ENCODE measurements at regions not wholly inside any gene's neighbourhood (a gene's known extent, or its start where the extent isn't known, plus 50 kb on each side); places are given as distances from the start of the nearest gene placed in this dataset.
"Not testable (repeated sequence)": the region's sequence is repeated elsewhere in the genome, so short reads cannot be mapped to it uniquely, and the experiment has no call there.

DNA sequence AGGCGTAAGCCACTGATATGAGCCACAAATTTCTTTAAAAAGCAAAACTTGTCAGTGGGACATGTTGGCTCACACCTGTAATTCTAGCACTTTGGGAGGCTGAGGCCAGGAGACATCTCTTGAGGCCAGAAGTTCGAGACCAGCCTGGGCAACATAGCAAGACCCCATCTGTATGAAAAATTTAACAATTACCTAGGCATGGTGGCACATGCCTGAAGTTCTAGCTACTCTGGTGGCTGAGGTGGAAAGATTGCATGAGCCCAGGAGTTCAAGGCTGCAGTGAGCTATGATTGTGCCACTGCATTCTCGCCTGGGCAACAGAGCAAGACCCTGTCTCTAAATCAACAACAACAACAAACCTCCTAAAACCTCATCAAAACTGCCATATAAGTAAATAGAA, 147.6 kb upstream of the BARHL2 start:
- POLR2A ChIA-PET = no interaction called here
- CTCF ChIA-PET = no interaction called here

DNA sequence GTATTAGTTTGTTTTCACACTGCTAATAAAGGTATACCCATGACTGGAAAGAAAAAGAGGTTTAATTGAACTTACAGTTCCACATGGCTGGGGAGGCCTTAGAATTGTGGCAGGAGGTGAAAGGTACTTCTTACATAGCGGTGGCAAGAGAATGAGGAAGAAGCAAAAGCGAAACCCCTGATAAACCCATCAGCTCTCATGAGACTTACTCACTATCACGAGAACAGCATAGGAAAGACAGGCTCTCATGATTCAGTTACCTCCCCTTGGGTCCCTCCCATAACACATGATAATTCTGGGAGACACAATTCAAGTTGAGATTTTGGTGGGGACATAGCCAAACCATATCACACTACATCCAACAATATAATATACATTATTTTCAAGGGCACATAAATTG, 145.7 kb upstream of the BARHL2 start:
- ChIA-PET POLR2A (no interaction called here), CTCF (no interaction called here)

DNA sequence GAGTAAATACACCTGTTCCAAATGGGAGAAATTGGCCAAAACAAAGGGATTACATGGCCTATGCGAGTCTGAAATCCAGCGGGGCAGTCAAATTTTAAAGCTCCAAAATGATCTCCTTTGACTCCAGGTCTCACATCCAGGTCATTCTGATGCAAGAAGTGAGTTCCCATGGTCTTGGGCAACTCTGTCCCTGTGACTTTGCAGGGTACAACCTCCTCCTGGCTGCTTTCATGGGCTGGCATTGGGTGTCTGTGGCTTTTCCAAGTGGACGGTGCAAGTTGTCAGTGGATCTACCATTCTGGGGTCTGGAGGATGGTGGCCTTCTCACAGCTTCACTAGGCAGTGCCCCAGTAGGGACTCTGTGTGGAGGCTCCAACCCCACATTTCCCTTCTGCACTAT, 144.3 kb upstream of the BARHL2 start:
- CTCF ChIA-PET, POLR2A ChIA-PET: not testable (repeated sequence)

DNA sequence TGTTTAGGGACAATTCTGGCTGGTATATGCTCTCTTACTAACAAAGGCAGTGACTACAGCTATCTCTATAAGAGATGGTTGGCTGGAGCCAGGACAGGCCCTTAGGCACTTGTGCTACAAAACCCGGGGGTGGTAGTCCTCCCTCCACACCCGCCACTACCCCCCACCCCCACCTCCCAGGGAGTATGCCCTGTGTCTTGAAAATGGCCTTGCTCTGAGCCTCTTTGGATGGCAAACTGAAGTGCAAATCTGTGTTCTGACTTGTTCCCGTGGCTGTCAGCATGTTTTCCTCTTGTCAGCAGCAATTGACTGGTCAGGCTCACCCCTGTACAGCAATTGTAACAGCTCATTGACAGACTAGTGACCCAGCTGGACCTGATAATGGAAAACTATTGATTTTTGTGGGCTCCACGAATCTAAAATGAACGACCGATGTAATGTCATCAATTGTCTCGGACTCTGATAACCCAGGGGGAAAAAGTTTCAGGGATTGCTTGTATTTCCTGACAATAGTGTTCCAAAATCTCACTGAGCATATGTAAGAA, 139.4 kb upstream of the BARHL2 start:
- POLR2A ChIA-PET = no interaction called here
- CTCF ChIA-PET = no interaction called here

DNA sequence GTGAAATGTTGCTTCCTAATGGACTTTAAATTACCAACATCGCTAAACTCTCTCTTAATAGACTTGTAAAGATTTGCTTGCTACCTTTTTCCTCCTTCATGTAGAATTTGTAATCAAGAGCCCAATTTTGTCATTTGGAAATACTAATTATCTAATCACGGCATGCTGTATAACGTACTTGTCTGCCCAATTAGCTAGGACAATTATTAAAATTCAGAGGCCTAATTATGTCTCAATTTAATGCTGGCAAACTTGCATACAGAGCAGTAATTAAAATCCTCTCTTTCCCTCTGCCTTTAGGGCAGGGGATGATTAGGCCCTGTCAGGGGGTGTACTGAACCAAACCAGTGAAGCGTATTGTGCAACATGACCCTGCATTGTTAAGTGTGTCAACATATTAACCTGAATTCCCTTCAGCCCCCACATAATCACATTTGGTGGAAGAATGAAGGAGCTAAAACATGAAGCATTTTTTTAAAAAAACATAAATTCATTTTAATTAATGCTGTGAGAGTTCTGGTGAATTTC, 137.4 kb upstream of the BARHL2 start:
- POLR2A ChIA-PET = no interaction called here
- CTCF ChIA-PET = no interaction called here

DNA sequence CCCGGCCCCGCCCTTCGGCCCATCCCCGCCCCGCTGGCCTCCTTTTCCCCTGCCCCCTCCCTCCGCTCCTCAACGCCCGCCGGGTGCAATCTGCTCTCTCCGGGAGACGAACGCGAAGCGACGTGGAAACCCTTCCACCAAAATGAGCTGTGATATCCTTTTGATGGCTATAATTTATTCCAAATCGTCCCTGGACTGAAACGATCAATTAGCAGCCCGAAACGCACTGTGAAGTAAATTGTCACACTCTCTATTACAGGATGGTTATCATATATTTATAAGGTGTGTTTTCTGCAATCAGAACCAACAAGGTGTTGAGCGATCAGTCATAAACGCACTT, 134.6 kb upstream of the BARHL2 start:
- CTCF ChIA-PET = interaction anchor here (0.6 to 0.8 kb wide), 3 partner anchors 15 to 146 kb away, joined by 3 read pairs; no protein-coding TSS in a partner anchor
- POLR2A ChIA-PET = no interaction called here

DNA sequence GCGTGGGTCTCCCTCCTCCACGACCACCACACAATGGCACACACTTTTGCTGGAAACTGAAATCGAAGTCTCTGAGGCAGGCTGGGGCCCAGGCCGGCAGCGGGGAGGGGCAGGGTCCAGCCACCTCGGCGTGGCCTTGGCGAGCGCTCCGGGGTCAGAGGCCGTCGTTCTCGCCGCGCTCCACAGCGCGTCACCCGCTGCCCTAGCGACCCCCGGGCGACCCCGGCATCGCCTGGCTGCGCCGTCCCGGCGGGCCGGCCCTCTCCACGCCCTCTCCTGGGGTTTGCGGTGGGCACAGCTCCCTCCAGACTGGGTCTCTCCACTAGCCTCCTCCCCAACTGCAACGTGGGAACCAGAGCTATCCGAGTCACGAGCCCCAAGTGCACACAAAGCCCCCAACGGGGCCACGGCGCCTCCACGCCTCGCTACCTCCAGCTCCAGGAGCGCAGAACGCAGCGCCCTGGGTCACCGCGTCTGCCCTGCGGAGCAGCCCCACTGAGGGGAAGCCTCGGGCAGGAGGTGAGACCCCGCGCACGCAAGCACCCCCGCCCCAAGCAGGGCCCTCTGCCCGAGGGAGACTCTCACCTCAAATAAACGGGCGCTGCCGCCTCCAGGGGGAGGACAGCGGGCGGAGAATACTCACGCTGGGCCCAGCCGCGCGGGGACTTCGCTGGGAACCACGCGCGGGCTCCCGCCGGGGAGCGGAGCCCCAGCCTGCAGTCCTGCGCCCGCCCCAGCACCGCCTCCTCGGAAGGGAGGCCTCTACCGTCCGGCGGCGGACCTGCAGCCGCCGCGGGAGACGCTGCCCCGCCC, 134.0 kb upstream of the BARHL2 start:
- POLR2A ChIA-PET = no interaction called here
- CTCF ChIA-PET = interaction anchor here (0.8 kb wide), 1 partner anchor 19 kb away, joined by 3 read pairs; no protein-coding TSS in a partner anchor

DNA sequence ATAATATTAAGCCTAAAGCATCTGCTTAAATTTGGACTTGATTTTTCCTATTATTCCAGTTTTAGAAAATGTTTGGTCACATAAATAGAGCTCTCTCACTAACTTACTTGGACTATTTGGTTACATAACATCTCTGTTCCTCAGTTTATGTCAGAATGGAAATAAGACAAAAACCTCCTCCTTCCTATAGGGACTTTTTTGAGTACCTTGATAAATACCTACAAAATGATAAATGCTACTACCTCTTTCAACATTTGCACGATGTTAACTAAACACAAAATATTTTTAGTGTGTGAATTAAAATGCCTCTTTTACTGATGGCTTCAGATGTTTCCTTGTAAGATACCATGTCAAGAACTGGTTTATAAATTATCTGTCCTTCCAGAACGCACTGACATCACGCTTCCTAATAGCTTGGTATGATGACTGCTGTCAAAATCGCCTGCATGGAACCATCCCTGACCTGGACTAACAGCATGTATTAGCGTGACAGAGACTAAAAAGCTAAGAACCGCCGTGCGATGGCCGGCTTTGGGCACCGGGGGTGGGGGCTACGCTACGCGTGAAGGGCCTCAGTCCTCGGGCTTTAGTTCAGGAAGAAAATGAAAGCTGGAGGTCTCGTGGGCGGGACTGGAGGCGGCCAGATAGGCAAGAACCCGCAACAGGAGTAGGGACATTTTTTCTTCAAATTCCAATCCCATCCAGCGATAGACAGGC, 133.2 kb upstream of the BARHL2 start:
- ChIA-PET CTCF (no interaction called here), POLR2A (no interaction called here)

DNA sequence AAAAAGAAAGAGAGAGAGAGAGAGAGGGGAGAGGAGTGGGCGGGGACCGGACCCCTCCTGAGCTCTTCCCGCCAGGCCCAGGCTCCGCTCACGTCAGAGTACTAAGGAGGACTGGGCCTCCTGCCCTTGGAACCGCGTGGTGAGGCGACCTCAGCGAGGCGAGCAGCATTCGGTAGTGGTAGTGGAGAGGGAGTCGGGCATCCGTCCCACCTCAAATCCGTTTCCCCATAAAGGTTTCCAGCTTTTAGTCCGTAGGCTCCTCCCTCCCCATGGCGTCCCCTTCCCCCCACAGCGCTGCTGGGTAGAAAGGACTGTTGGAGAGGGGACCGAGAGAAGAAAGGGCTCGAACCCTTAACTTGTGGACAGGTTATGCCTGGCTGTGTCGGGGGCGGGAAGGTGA, 124.4 kb upstream of the BARHL2 start:
- ChIA-PET CTCF (no interaction called here), POLR2A (no interaction called here)

DNA sequence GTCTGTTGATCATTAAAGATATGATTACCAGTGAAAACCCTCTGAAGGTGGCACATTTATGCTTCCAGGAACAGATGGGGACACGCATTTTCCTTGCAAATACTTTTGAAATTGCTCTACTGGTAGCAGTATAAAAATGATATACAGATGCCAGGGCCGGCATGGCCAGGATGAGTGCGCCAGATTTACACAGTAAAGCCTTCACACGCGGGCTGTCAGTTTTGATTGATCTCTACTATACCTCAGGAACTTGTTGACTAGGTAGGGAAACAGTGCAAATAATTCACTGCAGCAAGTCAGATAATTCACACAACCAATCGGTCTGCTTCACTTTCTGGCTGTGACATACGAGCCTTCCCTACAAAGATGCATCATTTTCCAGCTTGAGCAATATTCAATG, 123.2 kb upstream of the BARHL2 start:
- CTCF ChIA-PET = no interaction called here

DNA sequence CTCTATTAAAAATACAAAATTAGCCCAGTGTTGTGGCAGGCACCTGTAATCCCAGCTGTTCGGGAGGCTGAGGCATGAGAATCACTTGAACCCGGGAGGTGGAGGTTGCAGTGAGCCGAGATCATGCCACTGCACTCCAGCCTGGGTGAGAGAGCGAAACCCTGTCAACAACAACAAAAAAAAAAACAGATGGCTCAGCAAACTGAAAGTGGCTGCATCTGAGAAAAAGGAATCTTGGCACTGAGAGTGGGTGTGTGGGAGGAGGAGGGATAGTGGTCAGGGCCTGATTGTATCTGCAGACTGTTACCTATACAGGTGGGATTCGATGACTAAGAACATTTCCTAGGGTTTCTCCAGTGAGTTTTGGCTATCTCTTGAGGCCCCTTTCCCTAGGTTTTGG, 122.2 kb upstream of the BARHL2 start:
- ChIA-PET CTCF (no interaction called here), POLR2A (no interaction called here)

More for the DNA sequence above, 123.2 kb upstream of the BARHL2 start:
- POLR2A ChIA-PET = no interaction called here

DNA sequence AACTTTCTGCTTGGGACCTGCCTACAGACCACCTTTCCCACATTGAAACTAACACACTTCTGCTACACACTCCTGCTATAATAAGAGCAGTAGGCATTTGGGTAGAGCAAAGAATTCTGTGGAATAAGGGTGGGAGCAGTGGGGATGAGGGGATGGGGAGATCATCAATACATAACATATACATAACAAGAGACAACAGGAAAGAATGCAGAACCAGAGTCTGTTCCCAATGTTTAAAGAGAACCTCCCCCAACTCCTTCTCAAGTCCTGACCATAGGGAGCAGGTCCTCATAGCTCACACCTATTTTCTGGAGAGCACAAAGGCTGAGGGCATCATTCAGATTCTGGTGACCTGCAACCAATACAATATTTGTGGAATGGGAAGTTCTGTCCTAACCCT, 121.6 kb upstream of the BARHL2 start:
- CTCF ChIA-PET = no interaction called here

DNA sequence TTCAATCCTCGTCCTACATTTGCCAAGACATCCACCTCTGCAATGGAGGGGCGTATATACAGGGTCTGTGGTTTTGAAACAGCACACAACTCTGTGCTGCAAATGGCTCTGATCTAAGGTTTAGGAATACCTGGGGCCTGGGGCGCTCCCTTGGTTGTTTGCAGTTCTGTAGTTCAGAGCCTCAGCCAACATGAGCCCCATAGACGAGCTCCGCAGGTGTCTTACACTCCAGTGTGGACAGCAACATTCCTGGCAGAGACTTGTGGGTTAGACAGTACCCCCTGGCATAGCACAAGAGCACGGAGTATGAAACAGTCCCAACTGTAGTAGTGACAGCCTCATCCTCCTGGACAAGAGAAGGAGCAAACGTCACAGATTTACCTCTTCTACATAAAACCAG, 120.3 kb upstream of the BARHL2 start:
- POLR2A ChIA-PET = no interaction called here
- CTCF ChIA-PET = no interaction called here

More for the DNA sequence above, 121.6 kb upstream of the BARHL2 start:
- POLR2A ChIA-PET = no interaction called here

DNA sequence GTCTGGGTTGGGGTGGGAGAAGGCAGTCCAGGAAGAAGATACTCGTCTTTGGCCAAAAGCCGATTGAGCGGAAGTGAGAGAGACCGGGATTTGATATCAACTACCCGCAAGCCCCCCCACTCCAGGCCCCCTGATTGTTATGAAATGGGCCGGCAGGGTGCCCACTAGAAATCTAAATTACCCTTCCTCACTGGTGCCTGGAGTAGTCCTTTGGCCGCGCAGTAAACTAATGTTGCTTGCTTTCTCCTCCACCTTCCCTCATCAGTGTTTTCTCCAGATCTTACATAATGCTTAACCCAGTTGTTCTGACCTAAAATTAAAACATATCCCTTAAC, 119.2 kb upstream of the BARHL2 start:
- POLR2A ChIA-PET = no interaction called here
- CTCF ChIA-PET = no interaction called here

DNA sequence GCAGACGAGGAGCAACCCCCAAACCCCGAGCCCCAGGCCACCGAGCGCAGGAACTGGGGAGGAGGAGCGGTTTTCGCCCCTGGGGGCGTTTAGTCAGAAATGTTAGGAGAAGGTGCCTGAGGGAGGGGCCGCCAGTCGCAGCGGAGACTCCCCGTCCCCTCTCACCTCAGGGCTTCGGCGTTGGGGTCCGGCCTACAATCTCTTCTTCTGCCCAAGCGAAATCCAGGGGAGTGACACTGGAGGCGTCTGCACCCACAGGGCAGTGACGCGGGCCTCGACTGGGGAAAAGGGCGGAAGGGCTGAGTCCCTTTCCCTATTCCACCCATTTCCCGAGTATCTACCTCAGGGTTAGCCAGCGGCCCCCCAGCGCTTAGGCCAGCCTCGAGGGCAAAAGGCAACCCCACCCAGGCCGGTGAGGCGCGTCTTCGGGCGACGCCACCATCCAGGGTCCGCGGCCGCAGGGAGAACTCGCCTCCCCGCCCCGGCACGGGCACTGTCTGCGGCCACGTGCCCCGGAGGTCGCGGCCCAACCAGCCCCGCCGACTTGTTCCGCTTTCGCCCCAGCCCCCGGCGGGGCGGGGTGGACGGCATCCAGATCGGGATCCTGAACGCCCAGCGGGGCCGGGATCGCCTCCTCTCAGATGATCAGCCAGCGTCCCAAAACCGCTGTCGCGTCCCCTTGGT, 118.7 kb upstream of the BARHL2 start:
- ChIA-PET CTCF (no interaction called here), POLR2A (no interaction called here)

DNA sequence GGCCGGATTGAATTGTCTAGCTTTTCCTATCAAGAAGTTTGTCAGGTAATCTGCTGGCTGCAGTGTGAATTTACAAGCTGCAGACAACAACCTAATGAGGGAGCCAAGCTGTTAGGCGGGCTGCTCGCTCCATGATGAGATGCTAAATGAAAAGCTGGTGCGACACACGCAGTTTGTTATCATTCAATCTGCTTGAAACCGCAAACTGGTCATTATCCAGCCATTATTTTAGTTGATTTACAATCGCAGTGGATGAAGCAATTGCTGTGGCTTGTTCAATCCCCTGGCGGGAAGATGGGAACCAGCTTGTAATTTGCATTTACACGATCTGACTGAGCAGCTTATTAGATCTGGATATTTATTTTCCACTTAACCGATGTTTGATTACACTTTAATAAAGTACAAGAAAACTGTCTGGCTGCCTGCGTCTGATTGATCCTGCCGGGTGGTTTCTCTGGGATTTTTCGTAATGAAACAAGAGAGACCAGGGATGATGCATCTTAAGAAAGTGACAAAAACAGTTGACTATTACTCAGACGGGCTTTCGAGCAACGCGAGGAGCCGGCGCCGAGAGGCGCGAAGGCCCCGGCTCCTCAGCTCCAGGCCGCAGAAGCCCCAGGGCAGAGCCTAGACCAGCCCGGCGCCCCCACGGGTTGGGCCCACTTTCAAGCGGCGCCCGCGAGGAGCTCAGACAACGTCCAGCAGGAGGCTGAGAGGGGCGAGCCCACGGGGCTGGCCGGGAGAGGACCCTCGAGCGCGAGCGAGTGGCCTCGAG, 118.0 kb upstream of the BARHL2 start:
- CTCF ChIA-PET = no interaction called here
- POLR2A ChIA-PET = no interaction called here

DNA sequence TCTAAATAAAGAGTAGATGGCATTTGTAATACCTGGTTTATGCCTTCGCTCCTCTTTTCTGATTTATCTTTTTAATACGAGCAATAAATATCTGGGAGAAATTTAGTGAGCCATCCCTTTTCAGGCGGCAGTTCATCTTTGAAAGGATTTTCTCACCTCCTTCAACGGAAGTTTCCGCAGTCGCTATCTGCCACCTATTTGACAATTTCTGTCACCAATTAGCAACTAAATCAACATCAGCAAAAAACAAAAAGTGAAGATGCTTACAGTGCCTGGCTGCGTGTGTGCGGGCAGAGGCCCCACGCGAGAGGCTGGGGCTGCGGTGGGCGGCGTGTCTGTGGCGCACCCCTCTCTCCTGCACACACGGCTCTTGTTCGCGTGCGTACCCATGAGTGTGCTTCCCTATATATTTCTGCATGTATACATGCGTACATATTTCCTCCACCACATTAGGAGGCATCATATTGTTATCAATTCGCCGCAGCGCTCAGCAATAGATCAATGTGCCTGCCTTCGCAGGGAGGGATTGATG, 117.3 kb upstream of the BARHL2 start:
- CTCF ChIA-PET = no interaction called here

DNA sequence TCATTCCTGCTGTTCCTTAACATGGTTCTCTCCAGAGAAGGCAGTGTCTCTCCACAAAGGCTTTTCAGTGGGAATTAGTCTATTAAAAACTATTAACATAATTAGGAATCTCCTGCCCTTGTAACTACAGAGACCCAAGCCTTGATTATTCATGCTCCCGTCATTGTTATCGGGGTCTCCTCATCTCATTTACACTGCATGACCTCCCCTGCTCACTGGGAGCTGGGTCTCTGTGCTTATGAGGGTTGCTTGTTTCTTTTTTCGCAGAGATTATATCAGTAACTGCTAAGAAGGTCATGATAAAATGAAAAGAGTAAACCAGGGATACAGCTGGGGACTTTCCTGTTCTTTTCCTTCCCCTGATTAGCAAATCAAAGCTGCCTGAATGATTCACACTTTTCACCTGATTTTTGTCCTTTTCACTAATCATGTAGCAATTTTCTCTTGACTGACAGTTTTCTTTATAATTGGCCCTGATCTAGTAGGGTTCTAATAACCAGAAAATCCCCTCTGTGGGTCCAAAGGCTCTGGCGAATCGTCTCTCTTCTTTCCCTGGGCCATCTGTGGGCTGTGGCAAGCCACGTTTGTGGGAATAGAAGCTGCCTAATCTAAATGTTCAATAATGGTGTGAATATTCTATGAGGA, 116.5 kb upstream of the BARHL2 start:
- ChIA-PET CTCF (no interaction called here), POLR2A (no interaction called here)

More for the DNA sequence above, 117.3 kb upstream of the BARHL2 start:
- POLR2A ChIA-PET = no interaction called here

DNA sequence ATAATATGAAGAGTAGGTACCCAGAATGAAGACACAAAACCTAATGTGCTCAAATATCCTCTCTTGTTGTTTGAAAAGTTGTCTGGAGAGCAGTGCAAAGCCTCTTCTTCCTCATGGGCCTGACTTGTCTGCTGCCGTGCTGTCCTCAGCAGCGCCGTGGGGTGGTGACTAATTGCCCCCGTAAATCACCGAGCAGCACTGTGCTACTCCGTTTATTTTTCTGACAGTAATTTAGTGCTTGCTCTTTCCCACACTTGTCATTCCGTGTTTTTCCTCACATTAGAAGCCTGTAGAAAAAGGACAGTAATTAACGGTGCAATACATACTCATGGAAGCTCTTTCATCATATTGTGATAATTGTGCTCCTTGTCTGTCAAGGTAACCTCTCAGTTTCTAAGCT, 114.8 kb upstream of the BARHL2 start:
- POLR2A ChIA-PET = no interaction called here
- CTCF ChIA-PET = interaction anchor here (1.0 kb wide), 1 partner anchor 20 kb away, joined by 3 read pairs; no protein-coding TSS in a partner anchor
